ENCODE measurements at regions not wholly inside any gene's neighbourhood (a gene's known extent, or its start where the extent isn't known, plus 50 kb on each side); places are given as distances from the start of the nearest gene placed in this dataset.

- H3K4me3 Mint-ChIP-seq: no peak overlapping the region
- H3K27ac Mint-ChIP-seq: no peak overlapping the region
- H3K4me1 Mint-ChIP-seq: no peaks in the 10 kb centered on the region
- DNase-seq (no peak), ATAC-seq (no peak)
- H3K36me3 Mint-ChIP-seq (ENCODE audit: low read depth): no peaks in the 10 kb centered on the region
- H3K27me3 Mint-ChIP-seq: peaks cover 4% of the 10 kb centered on the region
- H3K9me3 Mint-ChIP-seq: no peaks in the 10 kb centered on the region
Measured at GRCh38 chr10:84820596-84820995, 492.2 kb downstream of the CCSER2 start.

DNA sequence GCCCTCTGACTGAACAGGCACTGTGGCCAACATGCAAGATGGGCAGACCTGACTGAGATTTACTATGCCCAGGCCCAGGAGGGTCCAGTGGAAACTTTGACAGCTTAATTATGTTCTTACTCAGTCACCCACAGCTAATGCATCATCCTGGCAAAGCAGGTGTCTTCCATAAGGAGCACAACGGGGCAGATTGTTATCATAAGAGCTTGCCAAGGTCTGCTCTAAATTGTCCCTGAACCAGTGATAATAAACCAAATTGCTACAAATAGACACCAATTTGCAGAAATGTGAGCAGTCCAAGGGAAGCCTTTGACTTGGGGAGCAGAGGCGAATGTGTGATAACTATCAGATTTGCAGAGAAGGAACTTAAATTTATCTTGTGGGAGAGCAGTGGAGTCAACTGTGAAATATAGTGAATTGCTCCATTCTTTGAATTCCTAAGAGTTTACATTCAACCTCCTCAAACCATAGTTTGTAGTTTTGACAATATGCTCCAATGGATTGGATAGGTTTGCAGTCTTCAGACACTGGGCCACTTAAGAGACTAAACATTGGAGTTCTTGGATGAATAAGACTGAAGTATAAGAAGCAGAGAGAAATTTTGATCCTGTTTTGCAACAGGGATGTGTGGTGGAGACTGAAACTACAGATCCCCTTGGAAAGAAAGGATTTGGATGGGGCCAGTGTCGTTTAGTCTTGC lies 494.7 kb downstream of the CCSER2 start:
- no peak overlapping the region for H3K27ac Mint-ChIP-seq
- no peak overlapping the region for H3K4me3 Mint-ChIP-seq
- H3K9me3 Mint-ChIP-seq: no peaks in the 10 kb centered on the region
- H3K27me3 Mint-ChIP-seq: peaks cover 4% of the 10 kb centered on the region
- H3K36me3 Mint-ChIP-seq (ENCODE audit: low read depth): no peaks in the 10 kb centered on the region
- ATAC-seq: no peak
- H3K4me1 Mint-ChIP-seq: no peaks in the 10 kb centered on the region
- no peak for DNase-seq

DNA sequence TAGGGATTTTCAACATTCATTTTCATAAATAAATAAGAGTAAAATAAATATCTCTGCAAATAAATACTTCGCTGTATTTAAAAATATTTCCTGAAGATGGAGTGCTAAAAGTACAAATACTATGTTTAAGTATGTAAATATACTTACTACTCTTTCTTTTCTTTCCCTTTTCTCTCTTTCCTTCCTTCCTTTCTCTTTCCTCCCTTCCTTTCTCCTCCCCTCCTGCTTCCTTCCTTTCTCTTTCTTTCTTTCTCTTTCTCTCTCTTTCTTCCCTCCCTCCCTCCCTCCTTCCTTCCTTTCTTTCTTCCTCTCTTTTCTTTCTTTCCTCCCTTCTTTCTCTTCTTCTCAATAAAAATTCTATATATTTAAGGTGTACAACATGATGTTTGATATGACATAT lies 496.1 kb downstream of the CCSER2 start:
- ATAC-seq (no peak), DNase-seq (no peak)
- Mint-ChIP-seq H3K27me3 (peaks cover 4% of the 10 kb centered on the region), H3K9me3 (no peaks in the 10 kb centered on the region), H3K4me1 (no peaks in the 10 kb centered on the region), H3K27ac (no peak overlapping the region), H3K36me3 (ENCODE audit: low read depth) (no peaks in the 10 kb centered on the region), H3K4me3 (no peak overlapping the region)

- Mint-ChIP-seq H3K27me3 (peaks cover 4% of the 10 kb centered on the region), H3K4me3 (no peak overlapping the region), H3K36me3 (ENCODE audit: low read depth) (no peaks in the 10 kb centered on the region), H3K27ac (no peak overlapping the region), H3K4me1 (no peaks in the 10 kb centered on the region), H3K9me3 (no peaks in the 10 kb centered on the region)
- DNase-seq: no peak
- ATAC-seq: no peak
Measured at GRCh38 chr10:84825330-84825729, 496.9 kb downstream of the CCSER2 start.

DNA sequence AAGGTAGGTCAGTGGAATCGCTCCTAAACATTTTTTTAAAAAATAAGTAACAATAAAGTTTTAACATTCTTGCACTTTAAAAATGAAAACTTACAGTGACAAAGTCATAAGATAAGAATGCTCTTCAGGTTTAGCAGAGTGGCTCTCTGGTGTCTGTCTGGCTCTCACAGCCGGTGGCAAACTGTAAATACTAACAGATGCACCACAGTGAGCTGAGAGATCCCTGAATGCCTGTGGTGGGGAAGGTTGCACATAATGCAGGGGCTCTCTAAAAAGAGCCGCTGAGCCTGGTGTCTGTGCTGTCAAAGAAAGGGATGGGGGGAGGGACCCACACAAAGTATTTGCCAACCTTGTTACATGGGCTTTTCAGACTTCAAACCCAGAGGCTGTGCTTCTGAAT lies 498.3 kb downstream of the CCSER2 start:
- H3K4me1 Mint-ChIP-seq: no peaks in the 10 kb centered on the region
- DNase-seq: no peak
- no peak for ATAC-seq
- H3K9me3 Mint-ChIP-seq: no peaks in the 10 kb centered on the region
- no peak overlapping the region for H3K27ac Mint-ChIP-seq
- no peaks in the 10 kb centered on the region for H3K36me3 Mint-ChIP-seq (ENCODE audit: low read depth)
- peaks cover 5% of the 10 kb centered on the region for H3K27me3 Mint-ChIP-seq
- no peak overlapping the region for H3K4me3 Mint-ChIP-seq

GRCh38 chr10:84829131-84829530 lies 500.7 kb downstream of the CCSER2 start:
- no peak for DNase-seq
- Mint-ChIP-seq H3K9me3 (no peaks in the 10 kb centered on the region), H3K4me1 (no peaks in the 10 kb centered on the region), H3K4me3 (no peak overlapping the region), H3K27ac (no peak overlapping the region), H3K27me3 (peaks cover 5% of the 10 kb centered on the region), H3K36me3 (ENCODE audit: low read depth) (no peaks in the 10 kb centered on the region)
- no peak for ATAC-seq

DNA sequence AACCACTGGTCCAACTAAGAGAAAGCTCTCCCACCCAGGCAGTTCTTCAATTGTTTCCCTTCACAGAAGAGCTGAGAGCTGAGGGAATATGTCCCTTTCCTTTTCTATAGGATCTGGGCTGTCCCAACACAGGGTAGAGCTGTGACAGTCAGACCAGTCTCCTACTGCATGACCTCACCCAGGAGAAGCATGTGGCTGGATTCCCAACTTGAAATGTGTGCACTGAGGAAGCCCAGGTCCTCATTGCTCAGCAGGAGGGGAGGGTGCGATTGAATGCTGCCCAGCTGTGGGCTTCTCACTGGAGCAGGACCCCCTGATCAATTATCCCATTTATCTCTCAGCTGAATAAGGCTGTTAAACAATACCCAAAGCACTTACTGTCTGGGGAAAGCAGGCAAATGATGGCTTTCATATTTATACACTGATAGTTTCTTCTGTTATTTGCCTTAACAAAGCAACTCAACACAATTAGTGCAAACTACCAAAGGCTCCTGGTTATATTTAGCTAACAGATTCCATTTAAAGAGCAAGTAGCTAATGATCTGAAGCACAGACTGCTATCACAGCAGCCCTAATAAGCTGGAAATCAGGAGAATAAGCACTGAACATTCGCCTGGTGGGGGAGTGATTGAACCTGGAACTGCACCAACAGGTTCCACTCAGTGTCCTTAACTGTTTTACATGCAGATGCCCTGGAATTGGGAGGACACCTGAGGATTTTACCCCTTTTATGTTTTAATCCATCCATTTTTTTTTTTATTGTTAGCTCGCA lies 508.8 kb downstream of the CCSER2 start:
- no peaks in the 10 kb centered on the region for H3K4me1 Mint-ChIP-seq
- DNase-seq: no peak
- no peaks in the 10 kb centered on the region for H3K36me3 Mint-ChIP-seq (ENCODE audit: low read depth)
- ATAC-seq: no peak
- H3K9me3 Mint-ChIP-seq: no peaks in the 10 kb centered on the region
- H3K4me3 Mint-ChIP-seq: no peak overlapping the region
- no peaks in the 10 kb centered on the region for H3K27me3 Mint-ChIP-seq
- H3K27ac Mint-ChIP-seq: no peak overlapping the region

DNA sequence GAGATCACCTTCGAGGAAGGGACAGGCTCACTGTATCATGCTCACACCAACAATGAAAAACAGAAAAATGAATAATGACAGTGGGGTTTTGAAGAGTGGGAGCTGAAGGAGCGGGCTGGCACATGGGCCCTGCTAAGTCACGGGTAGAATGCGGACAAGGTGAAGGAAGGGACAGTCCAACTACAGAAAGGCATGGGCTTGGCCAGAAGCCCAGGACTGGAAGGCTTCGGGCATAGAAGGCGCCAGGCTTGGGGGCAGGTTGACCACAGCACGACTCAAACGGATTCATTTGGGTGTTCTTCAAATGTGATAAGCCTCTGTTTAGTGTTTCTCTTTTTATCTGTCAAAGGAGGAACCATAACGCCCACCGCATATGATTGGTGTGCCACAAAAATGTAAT lies 509.5 kb downstream of the CCSER2 start:
- Mint-ChIP-seq H3K36me3 (ENCODE audit: low read depth) (no peaks in the 10 kb centered on the region), H3K4me3 (no peak overlapping the region), H3K9me3 (no peaks in the 10 kb centered on the region), H3K4me1 (no peaks in the 10 kb centered on the region), H3K27me3 (no peaks in the 10 kb centered on the region), H3K27ac (no peak overlapping the region)
- no peak for DNase-seq
- no peak for ATAC-seq

DNA sequence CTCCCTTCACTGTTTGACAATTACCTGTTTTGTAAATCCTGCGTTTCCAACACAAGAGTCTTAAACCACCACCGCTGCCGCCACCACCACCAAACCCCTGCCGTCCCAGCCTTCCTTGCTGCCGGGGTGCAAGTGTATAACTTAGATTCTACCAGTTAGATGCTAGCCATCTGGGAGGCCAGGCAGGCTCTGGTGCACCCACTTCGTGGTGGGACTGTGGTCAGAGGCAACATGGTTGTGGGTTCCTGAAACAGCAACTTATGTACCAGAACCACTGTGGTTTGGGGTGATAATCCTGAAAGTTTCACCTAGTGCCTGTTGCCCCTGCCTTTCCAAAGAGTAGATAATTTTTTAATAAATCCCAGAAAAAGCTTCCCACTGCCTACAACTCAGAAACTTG lies 510.5 kb downstream of the CCSER2 start:
- no peaks in the 10 kb centered on the region for H3K9me3 Mint-ChIP-seq
- DNase-seq (no peak), ATAC-seq (no peak)
- H3K36me3 Mint-ChIP-seq (ENCODE audit: low read depth): no peaks in the 10 kb centered on the region
- no peak overlapping the region for H3K4me3 Mint-ChIP-seq
- H3K27ac Mint-ChIP-seq: no peak overlapping the region
- H3K27me3 Mint-ChIP-seq: no peaks in the 10 kb centered on the region
- H3K4me1 Mint-ChIP-seq: no peaks in the 10 kb centered on the region

DNA sequence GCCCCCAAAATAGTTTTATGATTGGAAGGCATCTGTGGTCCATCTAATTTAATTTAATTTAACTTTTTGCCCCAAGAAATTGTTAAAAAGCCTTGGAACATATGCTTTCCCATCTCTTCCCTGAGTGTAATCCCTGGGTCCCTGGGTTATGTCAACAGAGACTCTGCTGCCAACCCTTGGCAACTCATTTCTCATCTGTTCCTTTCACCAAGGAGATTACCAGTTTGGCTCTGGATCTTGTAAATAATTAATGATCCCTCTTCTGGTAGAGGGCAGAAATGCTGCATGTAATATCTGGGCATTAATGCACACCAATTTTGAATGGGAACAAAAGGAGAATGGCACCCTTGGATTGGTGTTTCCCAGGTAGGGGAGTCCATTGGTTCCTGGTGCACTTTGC lies 514.2 kb downstream of the CCSER2 start:
- DNase-seq (no peak), ATAC-seq (no peak)
- Mint-ChIP-seq H3K27ac (no peak overlapping the region), H3K27me3 (no peaks in the 10 kb centered on the region), H3K9me3 (no peaks in the 10 kb centered on the region), H3K4me1 (no peaks in the 10 kb centered on the region), H3K4me3 (no peak overlapping the region), H3K36me3 (ENCODE audit: low read depth) (no peaks in the 10 kb centered on the region)

GRCh38 chr10:84844461-84844860 lies 516.1 kb downstream of the CCSER2 start:
- no peaks in the 10 kb centered on the region for H3K27me3 Mint-ChIP-seq
- no peak overlapping the region for H3K4me3 Mint-ChIP-seq
- H3K27ac Mint-ChIP-seq: no peak overlapping the region
- H3K9me3 Mint-ChIP-seq: no peaks in the 10 kb centered on the region
- no peaks in the 10 kb centered on the region for H3K4me1 Mint-ChIP-seq
- no peak for ATAC-seq
- no peak for DNase-seq
- no peaks in the 10 kb centered on the region for H3K36me3 Mint-ChIP-seq (ENCODE audit: low read depth)

GRCh38 chr10:84845628-84846261 lies 517.4 kb downstream of the CCSER2 start:
- DNase-seq: no peak
- H3K4me3 Mint-ChIP-seq: no peak overlapping the region
- no peaks in the 10 kb centered on the region for H3K4me1 Mint-ChIP-seq
- H3K27ac Mint-ChIP-seq: no peak overlapping the region
- ATAC-seq: no peak
- no peaks in the 10 kb centered on the region for H3K27me3 Mint-ChIP-seq
- H3K9me3 Mint-ChIP-seq: no peaks in the 10 kb centered on the region
- no peaks in the 10 kb centered on the region for H3K36me3 Mint-ChIP-seq (ENCODE audit: low read depth)

GRCh38 chr10:84846658-84847316 lies 518.4 kb downstream of the CCSER2 start:
- DNase-seq: no peak
- Mint-ChIP-seq H3K36me3 (ENCODE audit: low read depth) (no peaks in the 10 kb centered on the region), H3K9me3 (no peaks in the 10 kb centered on the region), H3K27ac (no peak overlapping the region), H3K4me3 (no peak overlapping the region), H3K4me1 (no peaks in the 10 kb centered on the region), H3K27me3 (no peaks in the 10 kb centered on the region)
- ATAC-seq: no peak

DNA sequence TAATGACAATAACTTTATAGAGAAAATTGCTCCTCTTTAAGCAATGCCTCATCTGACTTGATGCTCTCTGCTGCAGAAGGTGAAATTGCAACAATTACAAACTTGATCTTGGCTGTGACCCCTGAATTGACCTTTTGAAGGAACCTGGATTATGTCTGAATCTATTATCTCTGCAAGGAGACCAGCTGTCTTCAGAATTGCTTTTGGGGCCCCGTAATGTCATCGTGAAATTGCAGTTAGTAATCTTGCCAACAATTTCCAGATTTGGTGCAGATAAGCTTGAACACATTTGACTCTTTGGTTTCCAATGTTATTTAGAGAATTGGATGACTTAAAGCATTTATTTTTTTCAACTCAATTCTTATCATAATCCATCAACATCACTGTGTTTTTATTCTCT lies 520.6 kb downstream of the CCSER2 start:
- ATAC-seq: no peak
- no peak for DNase-seq
- peaks cover 2% of the 10 kb centered on the region for H3K27me3 Mint-ChIP-seq

DNA sequence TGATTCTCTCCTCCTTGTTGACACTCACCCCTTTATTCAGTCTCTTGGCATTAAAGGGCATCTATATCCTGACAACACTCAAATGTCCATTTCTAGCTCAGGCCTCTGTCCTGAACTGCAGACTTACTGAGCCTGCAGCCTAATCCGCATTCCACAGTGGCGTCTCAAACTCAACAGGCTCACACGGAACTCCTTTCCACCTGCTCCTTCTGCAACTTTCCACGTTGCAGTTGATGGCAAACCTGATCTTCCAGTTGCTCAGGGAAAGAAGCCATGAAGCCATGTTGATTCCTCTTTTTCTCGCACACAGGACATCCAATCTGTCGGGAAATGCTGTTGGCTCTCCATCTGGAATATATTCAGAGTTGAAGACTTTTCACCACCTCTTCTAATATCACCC lies 522.4 kb downstream of the CCSER2 start:
- no peak for DNase-seq
- Mint-ChIP-seq H3K27me3 (peaks cover 2% of the 10 kb centered on the region), H3K4me1 (no peaks in the 10 kb centered on the region), H3K27ac (no peak overlapping the region), H3K36me3 (ENCODE audit: low read depth) (no peaks in the 10 kb centered on the region), H3K4me3 (no peak overlapping the region), H3K9me3 (no peaks in the 10 kb centered on the region)
- ATAC-seq: no peak

More for the DNA sequence above, 520.6 kb downstream of the CCSER2 start:
- no peak overlapping the region for H3K27ac Mint-ChIP-seq
- H3K4me3 Mint-ChIP-seq: no peak overlapping the region
- H3K9me3 Mint-ChIP-seq: no peaks in the 10 kb centered on the region
- no peaks in the 10 kb centered on the region for H3K4me1 Mint-ChIP-seq
- H3K36me3 Mint-ChIP-seq (ENCODE audit: low read depth): no peaks in the 10 kb centered on the region
